Non-pigmented ciliary epithelial cell (primary cell): ENCODE measurements at regions not wholly inside any gene's neighbourhood (a gene's known extent, or its start where the extent isn't known, plus 50 kb on each side); places are given as distances from the start of the nearest gene placed in this dataset.
A peak's percentile ranks its signal among the peaks of the same experiment; 100 is the strongest.

ENCODE experiments used
- DNase-seq: peaks from one replicate; pipeline ENCODE4 v3.0.0-alpha.2; 2010; ENCODE audit warnings: low read depth

DNA sequence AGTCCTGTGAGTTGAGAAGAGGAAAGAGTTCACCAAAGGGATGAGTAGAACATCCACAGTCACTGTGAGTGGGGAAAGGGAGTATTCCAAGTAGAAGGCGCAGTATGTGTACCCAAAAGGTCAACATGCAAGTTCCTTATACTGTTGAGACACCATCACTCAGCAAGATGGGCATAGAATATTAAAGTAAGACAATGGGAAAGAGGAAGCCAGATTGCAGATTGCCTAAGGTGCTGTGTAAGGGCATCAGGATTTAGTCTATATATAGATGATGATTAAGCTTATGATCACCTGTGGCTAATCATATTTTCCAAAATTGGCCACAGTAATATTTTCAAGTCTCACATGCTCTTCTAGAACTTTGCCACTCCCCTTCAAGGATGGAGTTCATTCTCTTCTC, 120.1 kb upstream of the CAMK1G start:
- DNase-seq: no peak

DNA sequence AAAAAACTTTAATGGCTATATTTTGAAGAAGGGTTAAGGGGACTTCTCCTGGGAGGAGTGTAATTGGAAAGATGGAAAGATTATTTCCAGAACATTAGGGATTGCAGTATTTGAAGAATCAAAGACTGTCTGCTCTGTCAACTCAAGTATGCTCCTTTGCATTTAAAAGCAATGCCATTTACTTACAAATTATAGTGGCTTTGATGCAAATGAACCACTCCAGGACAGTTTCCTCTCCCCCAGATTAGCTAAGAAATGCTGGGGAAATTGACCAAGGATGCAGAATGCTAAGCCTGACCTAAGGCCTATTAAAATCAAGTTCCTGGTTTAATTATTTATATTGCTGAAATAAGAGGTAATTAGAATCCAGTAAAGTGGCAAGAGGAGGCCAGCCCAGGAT, 110.5 kb upstream of the CAMK1G start:
- DNase-seq: no peak

GRCh38 chr1:209480345-209480744, 103.2 kb upstream of the CAMK1G start:
- no peak for DNase-seq

- DNase-seq: no peak
These were observed 99.8 kb upstream of the CAMK1G start for GRCh38 chr1:209483691-209484090.

- no peak for DNase-seq
These were observed 99.1 kb upstream of the CAMK1G start for GRCh38 chr1:209484429-209484828.

GRCh38 chr1:209485167-209485566, 98.3 kb upstream of the CAMK1G start:
- no peak for DNase-seq

DNA sequence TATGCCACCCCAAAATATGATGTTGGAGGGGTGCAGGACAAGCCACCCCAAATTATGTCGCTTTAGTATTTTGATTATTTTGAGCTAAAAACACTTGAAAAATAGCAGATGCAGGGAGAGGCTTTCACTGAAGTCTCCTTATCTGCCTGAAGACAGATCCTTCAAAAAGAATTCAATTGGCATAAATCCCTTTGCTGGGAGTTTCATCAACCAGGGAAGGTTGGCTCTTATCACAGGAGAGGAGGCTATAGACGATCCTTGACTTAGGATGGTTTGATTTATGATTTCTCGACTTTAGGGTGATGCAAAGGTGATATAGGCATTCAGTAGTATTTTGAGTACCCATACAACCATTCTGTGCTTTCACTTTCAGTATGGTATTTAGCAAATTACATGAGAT, 97.8 kb upstream of the CAMK1G start:
- no peak for DNase-seq

GRCh38 chr1:209486861-209487593, 96.5 kb upstream of the CAMK1G start:
- no peak for DNase-seq

DNA sequence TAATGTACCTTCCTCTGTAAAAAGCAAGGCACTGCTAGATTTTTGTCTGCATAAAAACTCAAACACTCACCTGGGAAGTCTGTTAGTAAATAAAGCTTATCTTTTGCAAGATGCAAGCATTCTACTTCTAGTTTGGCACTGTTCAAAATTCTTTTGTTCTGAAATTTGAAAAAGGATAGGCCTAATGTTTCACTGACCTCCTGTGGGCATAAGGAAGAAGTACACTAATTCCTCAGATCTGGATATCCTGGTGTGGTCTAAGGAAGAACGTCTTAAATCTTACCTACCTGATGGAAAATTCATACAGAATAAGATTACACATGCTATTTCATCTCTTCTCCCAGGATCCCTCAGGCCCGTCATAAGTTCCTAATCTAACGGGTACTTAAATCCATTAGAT, 93.5 kb upstream of the CAMK1G start:
- DNase-seq: no peak

- DNase-seq: no peak
These were observed 92.5 kb upstream of the CAMK1G start for GRCh38 chr1:209491031-209491430.

- no peak for DNase-seq
These were observed 92.0 kb upstream of the CAMK1G start for GRCh38 chr1:209491496-209491895.

DNA sequence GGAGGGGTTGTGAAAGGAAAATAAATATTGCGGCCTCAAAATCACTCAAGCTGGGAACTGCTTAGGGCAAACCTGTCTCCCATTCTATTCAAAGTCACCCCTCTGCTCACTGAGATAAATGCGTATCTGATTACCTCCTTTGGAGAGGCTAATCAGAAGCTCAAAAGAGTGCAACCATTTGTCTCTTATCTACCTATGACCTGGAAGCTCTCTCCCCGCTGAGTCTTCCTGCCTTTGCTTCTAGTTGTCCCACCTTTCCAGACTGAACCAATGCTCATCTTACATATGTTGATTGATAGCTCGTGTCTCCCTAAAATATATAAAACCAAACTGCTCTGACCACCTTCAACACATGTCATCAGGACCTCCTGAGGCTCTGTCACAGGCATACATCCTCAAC, 91.6 kb upstream of the CAMK1G start:
- DNase-seq: no peak

DNA sequence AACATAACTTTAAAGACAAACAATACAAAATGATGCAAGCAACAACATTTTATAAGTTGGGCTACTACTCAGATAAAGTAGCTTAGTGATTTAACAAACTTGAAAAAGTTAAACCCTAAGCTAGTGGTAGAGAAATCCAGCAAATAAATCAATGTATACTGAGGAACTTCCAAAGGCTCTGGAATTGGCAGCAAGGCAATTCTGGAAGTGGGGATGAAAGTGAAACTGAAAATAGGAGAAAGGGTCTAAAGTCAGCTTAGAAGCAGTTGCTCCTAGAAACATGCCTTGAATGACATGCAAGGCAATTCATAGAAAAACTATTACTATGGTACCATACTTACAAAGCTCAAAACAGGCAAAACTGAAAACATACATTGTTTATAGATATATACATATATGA, 90.0 kb upstream of the CAMK1G start:
- DNase-seq: no peak

DNA sequence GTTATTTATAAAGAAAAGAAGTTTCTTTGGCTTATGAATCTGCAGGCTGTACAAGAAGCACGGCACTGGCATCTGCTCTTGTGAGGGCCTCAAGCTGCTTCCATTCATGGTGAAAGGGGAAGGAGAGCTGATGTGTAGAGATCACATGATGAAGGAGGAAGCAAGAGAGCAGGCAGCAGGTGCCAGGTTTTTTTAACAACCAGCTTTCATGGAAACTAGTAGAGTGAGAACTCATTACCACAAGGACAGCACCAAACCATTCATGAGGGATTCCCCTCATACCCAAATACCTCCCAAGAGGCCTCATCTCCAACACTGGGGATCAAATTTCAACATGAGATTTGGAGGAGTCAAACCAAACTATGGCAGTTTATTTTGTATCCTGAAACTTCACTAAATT, 85.8 kb upstream of the CAMK1G start:
- DNase-seq: no peak

- no peak for DNase-seq
These were observed 82.5 kb upstream of the CAMK1G start for GRCh38 chr1:209500993-209501392.

DNA sequence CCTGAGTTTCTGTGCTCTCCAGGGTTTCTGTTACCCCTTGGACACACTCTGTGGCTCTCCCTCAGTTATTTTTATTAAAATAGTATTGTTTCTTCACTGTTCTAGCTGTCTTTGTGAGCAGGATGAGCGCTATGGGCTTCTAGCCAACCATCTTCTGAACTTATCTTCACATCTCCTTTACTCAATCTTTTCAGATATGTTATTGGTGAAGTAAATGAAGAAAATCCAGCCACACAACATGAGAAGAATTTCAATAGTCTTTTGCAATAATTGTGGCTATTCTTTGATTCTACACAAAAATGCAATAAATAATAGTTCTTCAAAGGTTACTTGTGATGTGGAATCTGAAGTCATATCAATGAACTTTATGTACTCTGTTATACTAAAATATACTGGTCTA, 80.3 kb upstream of the CAMK1G start:
- DNase-seq: no peak

- no peak for DNase-seq
These were observed 78.9 kb upstream of the CAMK1G start for GRCh38 chr1:209504571-209504970.

DNA sequence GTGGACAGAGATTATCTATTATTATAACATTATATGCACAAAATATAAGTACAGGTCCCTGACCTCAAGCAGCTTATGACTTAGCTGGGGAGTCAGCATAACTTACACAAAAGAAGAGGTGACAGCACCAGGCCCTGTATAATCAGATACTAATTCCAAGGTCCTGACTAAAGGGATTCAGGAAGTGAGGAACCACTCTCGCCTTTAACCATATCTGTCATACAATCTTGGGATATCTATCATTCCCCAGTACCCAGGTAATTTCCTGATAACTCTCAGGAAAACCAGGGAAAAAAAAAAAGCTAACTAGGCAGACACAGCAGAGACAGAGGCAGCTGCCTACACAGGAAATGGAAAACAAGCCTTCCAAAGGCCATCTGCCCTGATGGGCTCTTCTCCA, 78.5 kb upstream of the CAMK1G start:
- peak; percentile 71 for DNase-seq

- no peak for DNase-seq
These were observed 77.4 kb upstream of the CAMK1G start for GRCh38 chr1:209506101-209506500.

DNA sequence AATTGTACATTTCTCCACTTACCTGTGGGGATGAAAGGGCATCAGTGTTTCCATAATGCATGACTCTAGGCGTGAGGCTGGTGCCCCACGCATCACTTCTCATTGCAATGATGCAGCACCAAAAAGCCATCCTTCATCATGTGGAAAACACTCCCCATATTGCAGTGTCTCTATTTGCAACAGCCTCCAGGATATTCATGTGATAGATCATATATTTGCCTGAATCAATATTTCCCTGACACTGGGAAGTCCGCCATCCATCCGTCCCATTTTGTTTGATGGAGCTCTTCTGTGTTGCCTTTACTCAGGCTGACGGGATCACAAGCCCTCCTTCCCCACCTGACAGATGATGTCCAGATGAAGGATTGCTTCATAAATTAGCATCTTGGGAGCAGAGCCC, 74.5 kb upstream of the CAMK1G start:
- no peak for DNase-seq

- no peak for DNase-seq
These were observed 73.5 kb upstream of the CAMK1G start for GRCh38 chr1:209510063-209510462.

GRCh38 chr1:209511169-209511568, 72.3 kb upstream of the CAMK1G start:
- no peak for DNase-seq

DNA sequence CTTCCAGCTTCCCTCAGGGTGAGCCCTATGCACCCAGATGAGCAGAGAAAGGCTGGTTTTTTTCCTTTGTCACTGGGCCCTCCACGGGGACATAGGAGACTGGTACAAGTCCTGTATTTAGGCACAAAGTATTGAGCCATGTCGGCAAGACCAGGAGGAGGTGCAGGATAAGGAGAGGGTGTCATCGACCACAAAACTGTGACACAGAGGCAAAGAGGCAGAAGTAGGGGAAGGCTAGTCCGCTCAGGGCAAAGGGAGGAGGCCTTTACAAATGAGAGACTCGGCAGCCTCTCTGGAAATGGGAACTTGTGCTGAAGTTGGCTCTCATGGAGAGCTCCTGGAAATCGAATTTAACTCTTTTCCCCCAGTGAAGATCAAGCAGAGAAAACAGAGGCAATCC, 70.7 kb upstream of the CAMK1G start:
- DNase-seq: no peak

GRCh38 chr1:209513226-209513625, 70.3 kb upstream of the CAMK1G start:
- no peak for DNase-seq
